ENCODE measurements at regions not wholly inside any gene's neighbourhood (a gene's known extent, or its start where the extent isn't known, plus 50 kb on each side); places are given as distances from the start of the nearest gene placed in this dataset.

DNA sequence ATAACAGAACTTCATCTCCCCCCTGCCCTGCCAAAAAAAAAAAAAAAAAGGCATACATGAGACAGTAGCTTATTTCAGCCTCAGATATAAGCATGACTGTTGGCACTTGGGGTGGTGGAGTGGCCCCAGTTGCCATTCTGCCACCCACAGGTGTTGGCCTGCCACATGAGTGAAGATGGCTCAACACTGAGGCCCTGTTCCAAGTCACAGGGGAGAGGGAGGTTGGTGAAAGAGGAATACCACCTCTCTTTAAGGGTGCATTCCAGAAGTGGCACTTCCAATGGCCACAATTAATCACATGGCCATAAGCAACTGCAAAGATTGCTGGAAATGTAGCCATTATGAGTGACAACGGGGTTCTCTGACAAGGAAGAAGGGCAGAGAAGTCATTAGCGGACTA is 61.9 kb upstream of the JARID2 start:
- Histone ChIP-seq H4K20me1 (ENCODE audit: control insufficient read depth, insufficient read depth, insufficient read length) (no peaks in the 10 kb centered on the region), H3T11ph (ENCODE audit: low read length) (no peak overlapping the region), H3K56ac (ENCODE audit: insufficient read length, low read depth, low read length) (no peak overlapping the region), H3K27me3 (ENCODE audit: insufficient read depth, low read length) (no peaks in the 10 kb centered on the region; the same call in 1 of the 2 replicates), H2AK5ac (ENCODE audit: insufficient read length, low read length) (no peak overlapping the region), H2BK12ac (ENCODE audit: insufficient read length, low read depth, low read length) (no peak overlapping the region), H3K4ac (ENCODE audit: low read depth, low read length) (no peak overlapping the region), H3K14ac (ENCODE audit: insufficient read depth, low read length) (no peak overlapping the region), H2AFZ (ENCODE audit: low read length) (no peak overlapping the region), H2BK20ac (ENCODE audit: low read depth, low read length, poor library complexity, severe bottlenecking) (no peak overlapping the region), H3K79me2 (ENCODE audit: insufficient read depth, low read length) (no peaks in the 10 kb centered on the region; the same call in 1 of the 2 replicates), H3K4me2 (ENCODE audit: insufficient read depth, insufficient read length, low read length) (no peak overlapping the region), H3K79me1 (ENCODE audit: insufficient read depth, low read depth, low read length, poor library complexity, severe bottlenecking) (no peaks in the 10 kb centered on the region), H4K5ac (ENCODE audit: insufficient read length, low read depth, low read length) (no peak overlapping the region), H2BK15ac (ENCODE audit: low read depth, low read length) (no peak overlapping the region), H2BK5ac (ENCODE audit: insufficient read length, low read length) (no peak overlapping the region), H3K9ac (ENCODE audit: extremely low read depth, insufficient read length, low read length) (no peak overlapping the region), H4K8ac (replicated peaks; ENCODE audit: insufficient read length, low read depth, low read length) (no peak overlapping the region), H3K23ac (ENCODE audit: insufficient read length, low read depth, low read length) (no peak overlapping the region), H2BK120ac (ENCODE audit: low read depth, low read length, poor library complexity, severe bottlenecking) (no peak overlapping the region), H3K4me1 (ENCODE audit: insufficient read depth, low read length) (no peaks in the 10 kb centered on the region), H3K18ac (ENCODE audit: insufficient read length, low read depth, low read length) (no peak overlapping the region), H3K27ac (ENCODE audit: insufficient read length, low read depth, low read length) (no peak overlapping the region), H3K9me3 (ENCODE audit: control insufficient read depth, low read depth, low read length) (no peaks in the 10 kb centered on the region), H3K23me2 (ENCODE audit: insufficient read length, low read depth, low read length, poor library complexity, severe bottlenecking) (no peaks in the 10 kb centered on the region), H4K91ac (ENCODE audit: insufficient read length, low read depth, low read length) (no peak overlapping the region)
- TF ChIP-seq, protein P1, sequence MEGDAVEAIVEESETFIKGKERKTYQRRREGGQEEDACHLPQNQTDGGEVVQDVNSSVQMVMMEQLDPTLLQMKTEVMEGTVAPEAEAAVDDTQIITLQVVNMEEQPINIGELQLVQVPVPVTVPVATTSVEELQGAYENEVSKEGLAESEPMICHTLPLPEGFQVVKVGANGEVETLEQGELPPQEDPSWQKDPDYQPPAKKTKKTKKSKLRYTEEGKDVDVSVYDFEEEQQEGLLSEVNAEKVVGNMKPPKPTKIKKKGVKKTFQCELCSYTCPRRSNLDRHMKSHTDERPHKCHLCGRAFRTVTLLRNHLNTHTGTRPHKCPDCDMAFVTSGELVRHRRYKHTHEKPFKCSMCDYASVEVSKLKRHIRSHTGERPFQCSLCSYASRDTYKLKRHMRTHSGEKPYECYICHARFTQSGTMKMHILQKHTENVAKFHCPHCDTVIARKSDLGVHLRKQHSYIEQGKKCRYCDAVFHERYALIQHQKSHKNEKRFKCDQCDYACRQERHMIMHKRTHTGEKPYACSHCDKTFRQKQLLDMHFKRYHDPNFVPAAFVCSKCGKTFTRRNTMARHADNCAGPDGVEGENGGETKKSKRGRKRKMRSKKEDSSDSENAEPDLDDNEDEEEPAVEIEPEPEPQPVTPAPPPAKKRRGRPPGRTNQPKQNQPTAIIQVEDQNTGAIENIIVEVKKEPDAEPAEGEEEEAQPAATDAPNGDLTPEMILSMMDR (conservative IDR thresholded peaks at IDR 0.05) = no peak
- no peak overlapping the region for H3K4me3 Mint-ChIP-seq
- no peaks in the 10 kb centered on the region for H3K27me3 Mint-ChIP-seq (ENCODE audit: low read depth)
- H3K4me1 Mint-ChIP-seq = no peaks in the 10 kb centered on the region
- H3K9me3 Mint-ChIP-seq = peaks cover 8 to 16% of the 10 kb centered on the region in 2 experiments
- no CpG with 5 or more reads among the region's 2 CpGs for WGBS (ENCODE audit: extremely low coverage, insufficient read length, low lambda C conversion rate)
- peaks cover 0 to 3% (median 1%) of the 10 kb centered on the region in 3 experiments; a peak in 2 of 7 replicates for H3K36me3 Mint-ChIP-seq (ENCODE audit: insufficient read depth in 1 of 3, low read depth in 3 of 3)
- peak overlapping the region in 1 of 3 experiments; percentile 77; a peak in 1 of 7 replicates for H3K27ac Mint-ChIP-seq
- DNase-seq = no peak
